ENCODE measurements at regions not wholly inside any gene's neighbourhood (a gene's known extent, or its start where the extent isn't known, plus 50 kb on each side); places are given as distances from the start of the nearest gene placed in this dataset.
A peak's percentile ranks its signal among the peaks of the same experiment; 100 is the strongest.

DNA sequence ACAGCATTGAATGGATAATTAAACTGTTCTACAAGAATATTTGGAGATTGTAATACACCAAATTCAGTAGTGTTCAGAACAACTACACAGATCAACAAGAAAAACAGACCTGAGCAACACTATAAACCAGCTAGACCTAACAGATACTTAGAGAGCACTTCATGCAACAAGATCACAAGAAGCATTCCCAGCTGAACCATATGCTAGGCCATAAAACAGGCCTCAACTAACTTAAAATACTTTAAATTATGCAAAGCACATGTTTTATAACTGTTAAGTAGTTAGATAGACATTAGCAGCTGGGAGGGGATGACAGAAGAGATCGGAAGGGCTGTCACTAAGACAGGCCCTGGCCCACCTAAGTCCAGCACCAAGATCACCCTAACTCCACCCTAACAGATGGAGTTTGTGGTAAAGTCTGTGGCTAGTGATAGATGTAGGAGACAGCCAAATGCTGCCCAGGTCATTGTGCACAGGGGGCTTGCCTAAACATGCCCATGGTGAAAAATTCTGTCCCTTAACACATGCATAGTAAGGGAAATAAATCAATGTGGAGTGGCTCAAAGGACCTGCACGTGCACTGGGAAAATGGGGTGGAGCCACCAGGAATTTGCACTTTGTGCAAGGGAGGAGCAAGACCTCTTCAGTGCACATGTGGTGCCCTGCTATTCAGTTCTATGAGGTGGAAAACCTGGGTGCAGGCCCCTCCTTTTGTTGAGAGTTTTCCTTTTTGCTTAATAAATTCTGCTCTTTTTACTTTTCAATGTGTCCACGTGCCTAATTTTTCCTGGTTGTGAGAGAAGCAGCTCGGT lies 567.8 kb upstream of the NRG3 start:
- TF ChIP-seq CTCF (conservative IDR thresholded peaks at IDR 0.05), result no peak
- Mint-ChIP-seq H3K36me3 (no peaks in the 10 kb centered on the region), H3K9me3 (peaks cover 5% of the 10 kb centered on the region), H3K27ac (no peak overlapping the region), H3K4me3 (no peak overlapping the region), H3K27me3 (no peaks in the 10 kb centered on the region), H3K4me1 (ENCODE audit: unreplicated experiment) (no peaks in the 10 kb centered on the region)
- no peak for DNase-seq (ENCODE audit: extremely low spot score, unreplicated experiment)

- peaks cover 5% of the 10 kb centered on the region for H3K9me3 Mint-ChIP-seq
- no peaks in the 10 kb centered on the region for H3K27me3 Mint-ChIP-seq
- no peak overlapping the region for H3K4me3 Mint-ChIP-seq
- H3K27ac Mint-ChIP-seq, result no peak overlapping the region
- no peak for DNase-seq (ENCODE audit: extremely low spot score, unreplicated experiment)
- H3K4me1 Mint-ChIP-seq (ENCODE audit: unreplicated experiment), result no peaks in the 10 kb centered on the region
- no peaks in the 10 kb centered on the region for H3K36me3 Mint-ChIP-seq
- no peak for TF ChIP-seq CTCF (conservative IDR thresholded peaks at IDR 0.05)
Observed at GRCh38 chr10:81309041-81309552, 565.9 kb upstream of the NRG3 start.

DNA sequence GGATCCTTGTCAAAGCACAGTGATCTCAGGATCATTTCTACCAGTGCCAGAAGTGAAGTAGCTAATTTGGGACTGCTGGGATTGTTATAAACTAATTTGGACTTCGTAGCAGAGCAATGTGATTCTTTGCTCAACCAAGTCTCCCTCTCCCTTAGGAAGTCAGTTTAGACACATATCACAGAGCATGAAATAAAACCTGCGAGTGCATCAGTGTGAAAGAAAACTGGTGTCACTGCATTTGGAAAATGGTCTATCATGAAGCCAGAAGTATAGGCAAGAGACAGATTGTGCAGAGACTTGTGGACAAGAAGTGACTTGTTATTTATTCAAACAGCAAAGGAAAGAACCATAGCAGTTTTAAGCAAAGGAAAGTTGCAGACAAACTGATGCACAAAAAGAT lies 560.5 kb upstream of the NRG3 start:
- Mint-ChIP-seq H3K4me3 (no peak overlapping the region), H3K27ac (no peak overlapping the region), H3K4me1 (ENCODE audit: unreplicated experiment) (no peaks in the 10 kb centered on the region), H3K27me3 (no peaks in the 10 kb centered on the region), H3K9me3 (no peaks in the 10 kb centered on the region), H3K36me3 (no peaks in the 10 kb centered on the region)
- DNase-seq (ENCODE audit: extremely low spot score, unreplicated experiment), result no peak
- no peak for TF ChIP-seq CTCF (conservative IDR thresholded peaks at IDR 0.05)

DNA sequence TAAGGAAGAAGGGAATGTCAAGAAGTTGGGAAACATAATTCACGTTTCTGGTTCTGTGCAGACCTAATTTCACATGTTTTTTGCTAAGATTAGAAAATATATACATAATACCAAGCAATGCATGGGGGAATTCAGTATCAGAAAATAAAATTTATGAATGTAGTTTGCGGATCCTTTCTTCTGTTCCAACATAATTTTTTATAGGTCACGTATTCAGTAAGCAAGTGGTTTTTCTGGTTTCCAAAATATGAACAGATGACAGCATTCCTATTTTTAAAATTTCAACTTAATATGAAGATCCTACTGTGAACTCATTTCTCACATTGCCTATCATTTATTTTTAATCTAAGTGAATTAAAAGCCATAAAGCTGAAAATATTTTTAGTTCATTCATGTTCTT lies 560.0 kb upstream of the NRG3 start:
- no peak for TF ChIP-seq CTCF (conservative IDR thresholded peaks at IDR 0.05)
- Mint-ChIP-seq H3K27ac (no peak overlapping the region), H3K9me3 (no peaks in the 10 kb centered on the region), H3K4me3 (no peak overlapping the region), H3K27me3 (no peaks in the 10 kb centered on the region), H3K36me3 (no peaks in the 10 kb centered on the region), H3K4me1 (ENCODE audit: unreplicated experiment) (no peaks in the 10 kb centered on the region)
- no peak for DNase-seq (ENCODE audit: extremely low spot score, unreplicated experiment)

DNA sequence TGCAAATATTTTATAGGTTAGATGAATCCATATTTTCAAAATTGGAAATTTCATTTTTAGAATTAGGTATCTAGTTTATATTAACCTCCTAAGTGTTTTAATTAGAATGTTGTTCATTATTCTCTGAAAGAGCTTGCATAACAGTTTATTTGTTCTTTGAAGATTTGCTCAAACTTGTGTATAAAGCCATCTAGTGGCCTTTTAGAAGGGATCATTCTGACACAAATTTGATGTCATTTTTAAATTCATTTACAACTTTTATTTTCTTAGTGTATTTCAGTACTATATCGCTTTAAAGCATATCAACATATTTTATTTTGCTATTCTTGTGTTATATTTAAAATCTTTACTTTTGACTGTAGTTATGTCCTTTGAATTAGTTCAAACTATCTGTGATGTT lies 527.0 kb upstream of the NRG3 start:
- no peaks in the 10 kb centered on the region for H3K27me3 Mint-ChIP-seq
- TF ChIP-seq CTCF (conservative IDR thresholded peaks at IDR 0.05), result peak; percentile 32
- no peaks in the 10 kb centered on the region for H3K9me3 Mint-ChIP-seq
- no peaks in the 10 kb centered on the region for H3K36me3 Mint-ChIP-seq
- no peak for DNase-seq (ENCODE audit: extremely low spot score, unreplicated experiment)
- H3K4me3 Mint-ChIP-seq, result no peak overlapping the region
- H3K4me1 Mint-ChIP-seq (ENCODE audit: unreplicated experiment), result no peaks in the 10 kb centered on the region
- no peak overlapping the region for H3K27ac Mint-ChIP-seq

Data from type B pancreatic cell (in vitro differentiated cells).